Esophagus squamous epithelium (tissue), 5 donors: ENCODE measurements at regions not wholly inside any gene's neighbourhood (a gene's known extent, or its start where the extent isn't known, plus 50 kb on each side); places are given as distances from the start of the nearest gene placed in this dataset.
"Not testable (repeated sequence)": the region's sequence is repeated elsewhere in the genome, so short reads cannot be mapped to it uniquely, and the experiment has no call there.

Experiments used
- DNase-seq: peaks from one replicate; lab custom pipeline; 2025; lab: John Stamatoyannopoulos, UW
- H3K27ac ChIP-seq, 4 donors: fragments of 200-600 bp; sonication (generic); one replicate each; pipeline ENCODE4 v1.5.1; 2016 to 2019; ENCODE audit warnings: mild to moderate bottlenecking in 1 of 4
- H3K27me3 ChIP-seq, 4 donors: fragments of 200-600 bp; sonication (generic); 1 replicate in 3 of 4; 2 replicates in 1 of 4; pipeline versions ENCODE4 v1.5.1 to v1.6.0; 2017 to 2021; ENCODE audit warnings: antibody characterized with exemption in 1 of 4
- H3K36me3 ChIP-seq, 3 donors: fragments of 200-600 bp; sonication (generic); one replicate each; pipeline ENCODE4 v1.5.1; 2016 to 2019
- H3K4me1 ChIP-seq, 3 donors: fragments of 200-600 bp; sonication (generic); one replicate each; pipeline ENCODE4 v1.5.1; 2017 to 2019
- H3K4me3 ChIP-seq, 4 donors: fragments of 200-600 bp; sonication (generic); 1 replicate in 3 of 4; 2 replicates in 1 of 4; pipeline ENCODE4 v1.5.1; 2016 to 2019; ENCODE audit warnings: mild to moderate bottlenecking in 2 of 4, moderate library complexity in 1 of 4
- H3K9me3 ChIP-seq, 3 donors: fragments of 200-600 bp; sonication (generic); one replicate each; pipeline ENCODE4 v1.5.1; 2016 to 2019
- CTCF ChIP-seq, 6 experiments: fragments of 450-650 bp in 4 of 6; fragments of 200-600 bp in 2 of 6; sonication (generic) in 2 of 6; IDR thresholded peaks; one replicate each; pipeline ENCODE4 v1.5.1; 2016 to 2019; ENCODE audit warnings: antibody characterized with exemption in 6 of 6, mild to moderate bottlenecking in 4 of 6, moderate library complexity in 4 of 6
- POLR2A ChIP-seq, 4 donors: fragments of 450-650 bp; IDR thresholded peaks; one replicate each; pipeline ENCODE4 v1.6.1; 2017; ENCODE audit warnings: antibody characterized with exemption in 4 of 4, mild to moderate bottlenecking in 4 of 4, moderate library complexity in 3 of 4
- WGBS, 2 donors: methylation state at CpG; one replicate each; pipeline ENCODE4 v1.1.5; 2018; 5-methylcytosine and 5-hydroxymethylcytosine counted together
- intact Hi-C: fragments of 100-400 bp; cut with DNase I; formaldehyde crosslinking; loops from one replicate; pipeline ENCODE4 v1.15.0; 2022
- donor health status: DM: yes; HTN: yes; CAD: no.

- intact Hi-C loops = no loop called here
- TF ChIP-seq CTCF (IDR thresholded peaks at IDR 0.05) (no peak), POLR2A (IDR thresholded peaks at IDR 0.05) (no peak)
- Histone ChIP-seq H3K4me1 (peaks cover 14 to 63% (median 34%) of the 10 kb centered on the region in 3 donors), H3K27me3 (no peaks in the 10 kb centered on the region), H3K36me3 (no peaks in the 10 kb centered on the region), H3K27ac (no peak overlapping the region), H3K9me3 (no peaks in the 10 kb centered on the region), H3K4me3 (no peak overlapping the region)
- WGBS, 2 donors = 36 to 42% methylated on average over 1 of the region's 1 CpG
- DNase-seq = no peak
Measured at GRCh38 chr6:15892369-15892768, 229.5 kb upstream of the DTNBP1 start.

GRCh38 chr6:15888798-15889772, 226.3 kb upstream of the DTNBP1 start:
- Histone ChIP-seq H3K27me3 (no peaks in the 10 kb centered on the region), H3K9me3 (no peaks in the 10 kb centered on the region), H3K27ac (peak overlapping the region in 3 of 4 donors; percentile 36 to 65 (median 50)), H3K36me3 (no peaks in the 10 kb centered on the region), H3K4me1 (peaks cover 11 to 41% (median 15%) of the 10 kb centered on the region in 3 donors), H3K4me3 (no peak overlapping the region)
- intact Hi-C loops = no loop called here
- TF ChIP-seq CTCF (IDR thresholded peaks at IDR 0.05) = no peak
- TF ChIP-seq POLR2A (IDR thresholded peaks at IDR 0.05) = no peak
- DNase-seq = no peak
- WGBS, 2 donors = 77 to 82% methylated on average over 10 of the region's 10 CpGs

GRCh38 chr6:15887491-15888461, 224.9 kb upstream of the DTNBP1 start:
- Histone ChIP-seq H3K9me3 (no peaks in the 10 kb centered on the region), H3K4me1 (peaks cover 11 to 44% (median 15%) of the 10 kb centered on the region in 3 donors), H3K27ac (peak overlapping the region; percentile 17 to 65 (median 50)), H3K27me3 (no peaks in the 10 kb centered on the region), H3K36me3 (no peaks in the 10 kb centered on the region), H3K4me3 (no peak overlapping the region)
- 24 to 53% methylated on average over 10 of the region's 10 CpGs for WGBS, 2 donors
- intact Hi-C loops = no loop called here
- TF ChIP-seq POLR2A (IDR thresholded peaks at IDR 0.05) (no peak), CTCF (IDR thresholded peaks at IDR 0.05) (no peak)
- DNase-seq = no peak

- Histone ChIP-seq H3K4me1 (peaks cover 11 to 53% (median 15%) of the 10 kb centered on the region in 3 donors), H3K27ac (no peak overlapping the region), H3K36me3 (no peaks in the 10 kb centered on the region), H3K4me3 (no peak overlapping the region), H3K9me3 (no peaks in the 10 kb centered on the region), H3K27me3 (no peaks in the 10 kb centered on the region)
- intact Hi-C loops = no loop called here
- TF ChIP-seq CTCF (IDR thresholded peaks at IDR 0.05) (no peak), POLR2A (IDR thresholded peaks at IDR 0.05) (no peak)
- 80 to 82% methylated on average over 5 of the region's 5 CpGs for WGBS, 2 donors
- DNase-seq = no peak
Measured at GRCh38 chr6:15885624-15886023, 222.8 kb upstream of the DTNBP1 start.

GRCh38 chr6:15883593-15883992, 220.8 kb upstream of the DTNBP1 start:
- H3K36me3 ChIP-seq, DNase-seq, intact Hi-C loops, H3K9me3 ChIP-seq, H3K27me3 ChIP-seq, H3K27ac ChIP-seq, H3K4me3 ChIP-seq: not testable (repeated sequence)
- H3K4me1 ChIP-seq = peaks cover 11 to 51% (median 18%) of the 10 kb centered on the region in 3 donors
- WGBS, 2 donors = 90 to 92% methylated on average over 9 to 10 of the region's 10 CpGs
